HL-60 (cell line): ENCODE measurements at regions not wholly inside any gene's neighbourhood (a gene's known extent, or its start where the extent isn't known, plus 50 kb on each side); places are given as distances from the start of the nearest gene placed in this dataset.

ENCODE experiments used
- DNase-seq, 2 experiments: peaks; one replicate each; pipeline ENCODE4 v3.0.0-alpha.2; 2010 to 2020; ENCODE audit warnings: low read depth in 1 of 2, low spot score in 1 of 2
- H3K27ac ChIP-seq: fragments of 250-450 bp; sonication (Bioruptor Pico); replicated peaks from 2 replicates; pipeline ENCODE4 v1.5.1; 2020; ENCODE audit warnings: mild to moderate bottlenecking, moderate library complexity
- H3K27me3 ChIP-seq: fragments of 250-450 bp; sonication (Bioruptor Pico); 2 replicates; pipeline ENCODE4 v1.5.1; 2021; ENCODE audit warnings: mild to moderate bottlenecking, moderate library complexity; ENCODE audit not compliant: insufficient read depth, poor library complexity, severe bottlenecking
- H3K4me3 ChIP-seq: replicated peaks from 2 replicates; pipeline ENCODE4 v1.5.1; 2011; ENCODE audit warnings: mild to moderate bottlenecking, control low read depth, low read length; ENCODE audit not compliant: insufficient read depth
- CTCF ChIP-seq: IDR thresholded peaks from one replicate; pipeline ENCODE4 v1.5.1; 2011; ENCODE audit warnings: low read length, control low read depth, inconsistent platforms; ENCODE audit not compliant: insufficient read depth
- GABPA ChIP-seq: IDR thresholded peaks from 2 replicates; pipeline ENCODE4 v1.6.1; 2012; ENCODE audit warnings: low read depth
- POLR2AphosphoS5 ChIP-seq: IDR thresholded peaks from 2 replicates; pipeline ENCODE4 v1.6.1; 2012; ENCODE audit warnings: low read depth
- REST ChIP-seq: IDR thresholded peaks from 2 replicates; pipeline ENCODE4 v1.6.1; 2012; ENCODE audit warnings: low read depth; ENCODE audit not compliant: insufficient replicate concordance
- SPI1 ChIP-seq: IDR thresholded peaks from 2 replicates; pipeline ENCODE4 v1.6.1; 2012; ENCODE audit warnings: low read depth, mild to moderate bottlenecking, borderline replicate concordance

DNA sequence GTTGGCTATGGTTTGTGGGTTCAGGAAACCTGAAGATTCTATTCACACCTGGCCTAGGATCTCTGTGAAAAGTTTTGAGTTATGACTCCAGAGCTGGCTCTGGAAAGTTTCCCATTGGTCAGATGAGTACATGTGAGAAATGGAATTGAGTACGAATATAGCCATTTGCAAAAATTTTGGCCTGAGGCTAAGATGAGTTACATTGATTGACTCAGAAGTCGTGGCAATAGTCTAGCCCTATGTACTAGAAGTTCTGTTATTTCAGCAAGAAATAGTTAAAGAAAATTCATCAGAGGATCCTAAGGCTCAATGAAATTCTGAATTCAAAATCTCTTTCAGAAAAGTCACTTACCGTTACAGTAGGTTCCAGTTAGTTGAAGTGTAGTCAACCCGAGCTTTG lies 109.9 kb downstream of the PTCSC3 start:
- Histone ChIP-seq H3K27me3 (no peaks in the 10 kb centered on the region), H3K4me3 (no peak overlapping the region), H3K27ac (no peak overlapping the region)
- no peak for DNase-seq
- TF ChIP-seq CTCF = no peak
- TF ChIP-seq SPI1 = no peak
- TF ChIP-seq GABPA = no peak
- no peak for TF ChIP-seq POLR2AphosphoS5
- no peak for TF ChIP-seq REST

- H3K27ac ChIP-seq = no peak overlapping the region
- no peak for TF ChIP-seq SPI1
- no peak overlapping the region for H3K4me3 ChIP-seq
- DNase-seq = no peak
- H3K27me3 ChIP-seq = no peaks in the 10 kb centered on the region
Observed at GRCh38 chr14:36065831-36066230, 110.7 kb downstream of the PTCSC3 start.

DNA sequence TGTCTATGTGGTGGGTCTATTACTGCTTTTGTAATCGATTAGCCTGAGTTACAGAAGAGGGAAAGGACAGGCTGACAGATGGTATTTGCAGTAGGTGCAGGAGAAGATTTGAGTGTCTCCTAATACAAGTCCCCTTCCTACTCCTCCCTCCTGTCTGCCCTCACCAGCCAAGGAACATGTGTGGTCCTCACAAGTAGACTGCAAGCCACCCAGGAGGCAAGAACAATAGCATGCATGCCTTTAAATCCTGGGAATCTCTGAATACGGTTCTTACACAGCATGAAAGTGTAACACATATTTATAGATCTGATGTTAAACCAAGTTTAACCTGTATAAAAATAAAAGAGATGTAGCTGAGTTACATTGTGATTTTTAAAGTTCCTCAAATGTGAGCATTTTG lies 117.0 kb downstream of the PTCSC3 start:
- H3K27me3 ChIP-seq = peaks cover 4% of the 10 kb centered on the region
- H3K27ac ChIP-seq = no peak overlapping the region
- no peak overlapping the region for H3K4me3 ChIP-seq
- TF ChIP-seq CTCF (no peak), GABPA (no peak), REST (no peak), SPI1 (no peak)
- no peak for DNase-seq

GRCh38 chr14:36057452-36058116 lies 118.9 kb downstream of the PTCSC3 start:
- Histone ChIP-seq H3K27me3 (peaks cover 4% of the 10 kb centered on the region), H3K27ac (no peak overlapping the region), H3K4me3 (no peak overlapping the region)
- no peak for DNase-seq
- TF ChIP-seq GABPA = no peak
- TF ChIP-seq REST = no peak
- TF ChIP-seq POLR2AphosphoS5 = no peak
- TF ChIP-seq SPI1 = no peak
- no peak for TF ChIP-seq CTCF
